ENCODE measurements at regions not wholly inside any gene's neighbourhood (a gene's known extent, or its start where the extent isn't known, plus 50 kb on each side); places are given as distances from the start of the nearest gene placed in this dataset.

- DNase-seq = no peak
Measured at GRCh38 chr2:235141411-235142128, 189.8 kb downstream of the SH3BP4 start.

DNA sequence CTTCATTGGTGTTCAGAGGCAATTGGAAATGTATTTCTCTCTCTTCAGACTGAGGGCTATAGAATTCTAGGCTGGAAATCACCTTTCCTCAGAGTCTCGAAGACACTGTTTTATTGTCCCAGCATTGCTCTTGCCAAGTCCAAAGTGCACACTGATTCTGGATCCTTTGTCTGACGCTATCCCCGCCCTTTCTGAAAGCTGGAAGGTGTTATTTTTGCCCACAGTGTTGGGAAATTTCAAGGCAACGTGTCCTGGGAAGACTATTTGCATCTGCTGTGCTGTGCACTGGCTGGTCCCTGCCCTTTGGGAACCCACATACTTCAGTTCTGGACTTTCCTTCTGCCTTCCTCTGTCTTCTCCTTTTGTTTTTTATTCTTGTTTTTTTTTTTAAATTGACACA lies 190.8 kb downstream of the SH3BP4 start:
- DNase-seq = no peak

GRCh38 chr2:235143789-235144188 lies 192.0 kb downstream of the SH3BP4 start:
- DNase-seq = no peak

GRCh38 chr2:235144291-235144690 lies 192.5 kb downstream of the SH3BP4 start:
- DNase-seq = no peak

- DNase-seq = no peak
Measured at GRCh38 chr2:235146206-235146605, 194.4 kb downstream of the SH3BP4 start.

- DNase-seq = no peak
Measured at GRCh38 chr2:235146871-235147565, 195.2 kb downstream of the SH3BP4 start.

DNA sequence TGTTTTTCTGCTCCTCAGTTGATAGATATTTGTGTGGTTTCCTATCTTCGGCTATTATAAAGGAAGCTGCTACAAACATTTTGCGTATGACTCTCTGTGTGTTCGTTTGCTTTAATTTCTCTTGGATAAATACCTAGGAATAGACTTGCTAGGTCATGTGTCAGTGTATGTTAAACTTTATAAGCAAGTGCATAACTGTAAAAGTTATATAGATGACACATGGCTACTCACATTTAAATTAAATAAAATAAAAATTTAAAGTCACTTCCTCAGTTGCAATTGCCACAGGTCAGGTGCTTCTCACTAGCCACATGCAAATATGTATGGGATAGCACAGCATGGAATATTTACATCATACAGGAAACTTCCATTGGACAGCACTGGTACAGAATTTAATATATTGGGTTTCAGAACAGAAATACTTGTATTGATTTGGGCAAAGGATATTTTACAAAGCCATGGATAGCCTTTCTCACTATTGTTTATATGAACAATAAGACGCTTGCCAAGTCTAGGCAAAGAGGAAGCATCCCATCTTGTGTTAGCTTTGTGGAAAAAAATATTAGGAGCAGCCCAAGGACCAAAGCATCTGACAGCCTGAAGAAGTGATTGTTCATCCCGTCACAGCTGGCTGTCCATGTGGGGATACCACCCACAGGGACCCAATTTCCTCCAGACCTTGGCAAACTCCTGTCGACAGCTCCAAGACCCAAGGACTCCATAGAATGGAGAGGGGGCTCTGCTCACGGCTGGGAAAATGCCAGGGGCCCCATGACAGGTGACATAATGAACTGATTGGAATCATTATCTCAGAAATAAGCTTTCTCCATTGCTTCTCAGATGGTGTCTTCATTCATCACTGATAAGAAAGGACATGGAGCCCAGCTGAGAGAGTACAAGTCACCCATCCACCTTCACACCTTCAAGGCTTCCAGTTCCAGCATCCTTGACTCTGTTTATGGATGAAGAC lies 196.7 kb downstream of the SH3BP4 start:
- no peak for DNase-seq

- no peak for DNase-seq
Measured at GRCh38 chr2:235149240-235149659, 197.4 kb downstream of the SH3BP4 start.

DNA sequence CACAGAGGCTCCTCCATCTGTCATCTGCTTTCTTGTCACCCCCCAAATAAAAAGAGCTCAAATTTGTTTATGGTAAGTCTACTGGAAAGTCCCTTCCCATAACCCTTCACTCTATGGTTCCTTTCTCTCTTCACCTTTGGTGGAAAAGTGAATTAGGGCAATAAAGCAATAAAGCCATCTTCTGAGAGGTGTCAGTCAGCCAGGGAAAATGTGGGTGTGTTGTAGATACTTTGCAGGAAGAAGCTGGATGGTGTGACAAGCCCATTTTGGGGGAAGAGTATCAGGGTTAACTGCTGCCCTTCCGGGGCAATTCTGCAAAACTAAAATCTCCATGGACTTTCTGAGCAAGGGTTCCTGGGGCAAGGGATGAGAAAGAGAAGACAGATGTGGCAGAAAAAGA lies 197.9 kb downstream of the SH3BP4 start:
- DNase-seq = no peak

DNA sequence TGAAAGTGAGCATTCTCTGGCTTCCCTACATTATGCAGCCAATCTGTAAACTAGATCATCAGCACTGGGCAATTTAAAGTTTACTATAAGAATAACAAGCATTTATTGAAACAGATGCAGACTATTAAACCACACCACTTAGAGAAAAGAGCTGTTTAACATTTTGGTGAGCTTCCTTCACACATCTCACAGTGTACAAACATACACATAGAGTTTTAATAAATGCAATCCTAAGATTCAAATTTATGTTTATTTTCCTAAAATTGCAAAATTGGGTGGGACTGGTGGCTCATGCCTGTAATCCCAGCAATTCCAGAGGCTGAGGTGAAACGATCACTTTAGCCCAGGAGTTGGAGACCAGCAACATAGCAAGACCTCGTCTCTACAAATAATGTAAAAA lies 199.3 kb downstream of the SH3BP4 start:
- DNase-seq = no peak

DNA sequence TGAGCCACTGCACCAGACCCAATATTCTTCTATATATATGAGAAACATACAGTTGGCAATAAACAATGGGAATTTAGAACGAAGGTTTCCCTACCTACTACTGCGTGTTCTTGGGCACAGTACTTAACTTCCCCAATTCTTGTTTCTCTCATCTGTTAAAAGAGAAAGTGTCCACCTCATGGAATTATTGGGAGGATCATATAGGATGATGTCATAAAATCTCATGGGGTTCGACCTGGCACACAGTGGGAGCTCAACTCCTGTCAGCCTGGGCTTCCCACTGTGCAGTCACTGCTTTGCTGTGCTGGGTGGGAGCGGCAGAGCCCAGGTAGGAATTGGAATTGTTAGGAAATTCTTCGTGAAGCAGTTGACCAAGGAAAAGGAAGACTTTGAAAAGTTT lies 203.3 kb downstream of the SH3BP4 start:
- no peak for DNase-seq

GRCh38 chr2:235156055-235156454 lies 204.2 kb downstream of the SH3BP4 start:
- no peak for DNase-seq

DNA sequence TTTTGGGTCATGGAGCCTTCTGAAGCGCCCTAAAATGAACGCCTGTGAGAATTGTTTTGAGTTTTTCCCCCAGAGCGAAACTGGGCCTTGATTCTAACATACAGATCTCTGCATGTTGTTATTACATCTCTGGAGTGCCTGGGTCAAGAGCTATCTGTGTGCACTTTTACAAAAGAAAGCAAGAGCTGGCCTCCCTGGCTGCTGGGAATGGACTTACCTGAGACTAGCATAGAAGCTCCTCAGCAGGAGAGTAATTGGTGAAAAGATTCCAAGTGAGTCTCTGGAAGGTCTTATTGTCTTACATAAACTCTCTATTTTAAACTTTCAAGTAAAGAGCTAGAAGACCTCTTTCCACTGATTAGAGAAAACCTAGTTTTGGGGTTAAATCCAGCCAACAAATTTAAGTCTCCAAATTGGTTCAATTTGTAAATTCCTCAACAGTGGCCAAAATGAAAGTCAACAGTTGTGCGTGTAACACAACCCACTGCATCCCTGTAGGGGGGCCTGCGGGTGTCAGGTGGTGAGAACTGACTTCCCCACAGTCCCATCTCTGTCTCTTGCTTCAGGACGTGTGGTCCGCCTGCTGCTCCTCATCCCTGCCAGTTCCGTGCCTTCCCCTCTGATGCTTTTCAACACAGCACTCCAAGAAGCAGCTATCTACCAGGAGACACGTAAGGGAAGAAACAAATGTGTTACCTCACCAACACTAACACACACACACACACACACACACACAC lies 206.1 kb downstream of the SH3BP4 start:
- DNase-seq = no peak

- no peak for DNase-seq
Measured at GRCh38 chr2:235160281-235160810, 208.5 kb downstream of the SH3BP4 start.

- no peak for DNase-seq
Measured at GRCh38 chr2:235161565-235161964, 209.7 kb downstream of the SH3BP4 start.

- peak in 1 of 5 experiments; percentile 6 for DNase-seq
Measured at GRCh38 chr2:235162082-235162836, 210.4 kb downstream of the SH3BP4 start.

- DNase-seq = no peak
Measured at GRCh38 chr2:235162837-235163197, 211.0 kb downstream of the SH3BP4 start.

DNA sequence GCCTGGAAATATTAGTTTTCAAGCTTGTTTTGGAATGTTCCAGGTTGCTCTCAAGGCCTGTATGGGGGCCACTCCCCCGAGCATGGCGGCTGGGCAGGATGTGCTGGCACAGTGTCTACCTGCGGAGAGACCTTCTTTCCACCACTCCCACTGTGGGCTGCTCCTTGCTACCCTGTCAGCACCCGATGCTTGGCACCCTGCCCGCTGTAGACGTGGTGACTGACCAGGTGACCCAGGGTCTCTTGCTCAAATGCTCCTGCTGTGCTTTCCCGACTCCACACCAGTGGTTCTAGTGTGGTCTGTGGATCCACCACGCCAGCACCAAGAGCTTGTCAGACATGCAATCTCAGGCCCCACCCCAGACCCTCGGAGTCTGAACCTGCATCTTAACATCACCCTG lies 213.3 kb downstream of the SH3BP4 start:
- DNase-seq = no peak

GRCh38 chr2:235165631-235166030 lies 213.8 kb downstream of the SH3BP4 start:
- DNase-seq = no peak

DNA sequence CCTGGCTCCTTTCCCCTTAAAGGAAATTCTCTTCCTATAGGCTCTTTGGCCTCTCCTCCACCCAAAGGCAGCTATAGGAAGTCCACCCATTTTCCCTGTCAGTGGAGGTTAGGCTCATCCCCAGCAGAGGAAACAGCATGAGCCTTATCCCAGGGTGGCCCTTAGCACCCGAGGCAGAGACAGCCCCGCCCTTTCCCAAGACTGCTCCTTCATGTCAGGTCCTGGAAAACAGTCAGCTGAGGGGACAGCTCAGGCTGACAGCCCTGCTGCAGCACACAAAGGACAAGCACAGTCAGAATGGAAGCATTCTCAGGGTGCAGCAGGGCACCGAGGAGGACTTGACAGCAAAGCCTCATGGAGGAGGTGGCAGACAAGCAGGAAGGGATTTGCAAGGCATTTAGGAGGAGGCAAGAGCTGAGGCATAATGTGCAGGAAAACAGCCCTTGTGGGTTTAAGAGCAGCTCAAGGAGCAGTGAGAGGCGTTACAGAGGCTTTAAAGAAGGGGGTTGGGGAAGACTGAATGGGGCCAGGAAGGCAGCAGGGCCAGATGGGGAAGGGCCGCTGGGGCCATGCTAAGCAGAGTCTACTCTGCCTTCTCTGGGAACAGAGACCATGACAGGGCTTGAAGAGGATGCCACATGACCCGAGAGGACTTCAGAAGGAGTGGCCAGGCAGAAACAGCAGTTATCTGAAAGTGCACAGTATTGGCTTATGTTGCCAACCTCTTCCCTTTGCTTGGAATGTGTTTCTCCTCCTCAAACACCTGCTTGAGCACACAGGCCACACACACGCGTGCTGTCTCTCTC lies 216.6 kb downstream of the SH3BP4 start:
- no peak for DNase-seq

- no peak for DNase-seq
Measured at GRCh38 chr2:235170016-235170415, 218.2 kb downstream of the SH3BP4 start.
